ENCODE measurements at regions not wholly inside any gene's neighbourhood (a gene's known extent, or its start where the extent isn't known, plus 50 kb on each side); places are given as distances from the start of the nearest gene placed in this dataset.

DNA sequence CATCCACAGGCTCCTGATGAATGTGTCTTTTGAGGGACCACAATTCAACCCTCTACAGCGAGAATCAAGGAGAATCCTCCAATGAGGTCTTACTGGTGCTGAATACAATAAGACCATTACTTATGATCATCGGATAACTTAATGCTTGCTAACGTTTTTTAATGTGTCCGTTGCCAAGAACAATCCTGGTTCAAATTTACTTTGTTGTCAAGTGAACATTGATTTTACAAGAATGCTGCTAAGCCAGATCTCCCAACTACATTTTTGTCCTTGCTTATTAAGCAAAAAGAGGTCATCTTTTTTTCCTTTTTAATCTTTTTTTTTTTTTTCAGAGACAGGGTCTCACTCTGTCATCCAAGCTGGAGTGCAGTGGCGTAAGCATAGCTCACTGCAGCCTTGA is 93.7 kb downstream of the THNSL2 start:
- ChIA-PET POLR2A (no interaction called here), CTCF (no interaction called here)
- TF ChIP-seq TARDBP (IDR thresholded peaks at IDR 0.05), result no peak
- TF ChIP-seq, protein P1, sequence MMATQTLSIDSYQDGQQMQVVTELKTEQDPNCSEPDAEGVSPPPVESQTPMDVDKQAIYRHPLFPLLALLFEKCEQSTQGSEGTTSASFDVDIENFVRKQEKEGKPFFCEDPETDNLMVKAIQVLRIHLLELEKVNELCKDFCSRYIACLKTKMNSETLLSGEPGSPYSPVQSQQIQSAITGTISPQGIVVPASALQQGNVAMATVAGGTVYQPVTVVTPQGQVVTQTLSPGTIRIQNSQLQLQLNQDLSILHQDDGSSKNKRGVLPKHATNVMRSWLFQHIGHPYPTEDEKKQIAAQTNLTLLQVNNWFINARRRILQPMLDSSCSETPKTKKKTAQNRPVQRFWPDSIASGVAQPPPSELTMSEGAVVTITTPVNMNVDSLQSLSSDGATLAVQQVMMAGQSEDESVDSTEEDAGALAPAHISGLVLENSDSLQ (IDR thresholded peaks at IDR 0.05), result no peak
- no peak for TF ChIP-seq FOXA1 (IDR thresholded peaks at IDR 0.05)
- TF ChIP-seq SP1 (IDR thresholded peaks at IDR 0.05), result no peak
- no peak for TF ChIP-seq HDGF (IDR thresholded peaks at IDR 0.05; ENCODE audit: borderline replicate concordance)
- no peak for TF ChIP-seq ARNT (IDR thresholded peaks at IDR 0.05)
- DNase-seq (ENCODE audit: extremely low spot score), result no peak

DNA sequence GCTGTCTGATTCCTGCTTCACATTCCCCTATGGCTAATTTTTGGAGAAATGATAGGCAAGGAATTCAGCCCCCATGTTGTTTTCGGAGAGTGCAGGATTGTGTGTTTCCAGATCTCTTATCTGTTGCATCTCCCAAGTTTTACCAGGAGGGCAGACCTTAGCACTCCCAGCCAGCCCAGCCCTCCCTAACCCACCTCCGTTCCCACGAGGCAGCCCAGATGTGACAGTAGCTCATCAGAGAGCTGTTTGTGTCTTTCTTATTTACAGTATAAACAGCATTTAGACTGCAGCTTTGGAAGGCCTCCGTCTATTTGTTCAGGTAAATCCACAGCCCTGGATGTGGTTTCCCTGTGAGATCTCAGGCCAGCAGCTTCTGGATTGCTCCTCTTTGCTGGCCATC is 91.6 kb downstream of the THNSL2 start:
- DNase-seq (ENCODE audit: extremely low spot score), result no peak
- POLR2A ChIA-PET, result no interaction called here
- CTCF ChIA-PET, result no interaction called here
- TF ChIP-seq FOXM1 (IDR thresholded peaks at IDR 0.05; ENCODE audit: borderline replicate concordance), result no peak
- TF ChIP-seq BHLHE40 (IDR thresholded peaks at IDR 0.05; ENCODE audit: borderline replicate concordance), result no peak
- TF ChIP-seq NFRKB (IDR thresholded peaks at IDR 0.05), result no peak
- TF ChIP-seq ELF4 (IDR thresholded peaks at IDR 0.05), result no peak
- TF ChIP-seq ARNT (IDR thresholded peaks at IDR 0.05), result no peak
- no peak for TF ChIP-seq SUZ12 (IDR thresholded peaks at IDR 0.05)
- TF ChIP-seq HDGF (IDR thresholded peaks at IDR 0.05; ENCODE audit: borderline replicate concordance), result no peak
- TF ChIP-seq CTBP1 (IDR thresholded peaks at IDR 0.05; ENCODE audit: borderline replicate concordance), result no peak
- no peak for TF ChIP-seq FOXK2 (IDR thresholded peaks at IDR 0.05)
- TF ChIP-seq ZNF384 (IDR thresholded peaks at IDR 0.05), result no peak
- TF ChIP-seq, protein P1 (IDR thresholded peaks at IDR 0.05), result no peak
- TF ChIP-seq FOXA1 (IDR thresholded peaks at IDR 0.05), result no peak
- TF ChIP-seq L3MBTL2 (conservative IDR thresholded peaks at IDR 0.05), result no peak
- no peak for TF ChIP-seq LEF1 (IDR thresholded peaks at IDR 0.05; ENCODE audit: borderline replicate concordance)

DNA sequence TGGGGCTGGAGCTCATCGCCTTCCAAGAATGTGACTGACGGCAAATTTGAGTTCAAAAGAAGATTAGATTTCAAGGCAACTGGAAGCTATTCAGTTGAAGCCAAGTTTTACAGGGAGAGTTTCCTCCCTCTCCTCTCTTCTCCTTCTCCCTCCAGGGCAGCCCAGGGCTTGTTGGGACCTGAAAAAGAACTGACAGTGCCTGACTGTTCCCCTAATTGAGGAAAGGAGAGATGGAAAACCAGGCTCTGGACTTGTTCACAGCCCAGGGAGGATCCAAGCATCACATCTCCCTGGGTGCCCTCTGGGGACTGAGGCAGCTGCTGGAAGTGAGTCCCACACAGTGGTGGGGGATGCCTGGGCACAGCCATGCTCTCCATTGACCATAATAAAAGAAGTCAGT is 88.1 kb downstream of the THNSL2 start:
- no peak for TF ChIP-seq ELF4 (IDR thresholded peaks at IDR 0.05)
- POLR2A ChIA-PET, result no interaction called here
- no peak for DNase-seq (ENCODE audit: extremely low spot score)
- CTCF ChIA-PET, result no interaction called here

DNA sequence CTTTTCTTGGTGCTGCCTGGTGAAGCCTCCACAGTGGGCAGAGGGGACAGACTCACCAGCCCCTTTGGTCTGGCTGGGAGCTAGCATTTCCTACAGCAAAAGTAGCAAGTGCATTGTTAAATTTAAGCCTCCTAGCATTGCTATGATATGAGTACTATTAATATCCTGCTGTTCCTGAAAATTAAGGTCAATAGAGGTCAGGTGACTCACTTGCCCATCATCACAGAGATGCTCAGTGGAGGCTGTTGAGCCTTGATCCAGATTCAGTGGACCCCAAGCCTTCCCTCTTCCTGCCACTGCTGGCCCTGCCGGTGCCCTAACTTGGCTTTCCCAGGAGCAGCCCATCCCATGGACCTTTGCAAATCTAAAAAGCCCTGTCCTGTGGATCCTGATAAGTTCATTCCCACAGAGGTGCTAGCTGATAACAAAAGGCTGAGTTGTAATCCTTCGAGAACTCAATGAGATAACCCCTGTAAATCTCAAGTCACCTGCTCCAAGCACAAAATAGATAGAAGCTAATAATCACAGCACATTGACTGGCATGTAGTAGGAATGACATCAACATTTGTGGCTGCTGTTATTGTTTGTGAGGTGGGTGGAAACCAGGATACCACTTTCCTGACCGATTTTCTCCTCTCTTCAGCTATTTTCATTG is 84.4 kb downstream of the THNSL2 start:
- TF ChIP-seq SUZ12 (IDR thresholded peaks at IDR 0.05) (no peak), BHLHE40 (IDR thresholded peaks at IDR 0.05; ENCODE audit: borderline replicate concordance) (no peak), FOXA1 (IDR thresholded peaks at IDR 0.05) (no peak), HDGF (IDR thresholded peaks at IDR 0.05; ENCODE audit: borderline replicate concordance) (no peak), FOXK2 (IDR thresholded peaks at IDR 0.05) (no peak)
- ChIA-PET POLR2A (no interaction called here), CTCF (no interaction called here)
- no peak for DNase-seq (ENCODE audit: extremely low spot score)

DNA sequence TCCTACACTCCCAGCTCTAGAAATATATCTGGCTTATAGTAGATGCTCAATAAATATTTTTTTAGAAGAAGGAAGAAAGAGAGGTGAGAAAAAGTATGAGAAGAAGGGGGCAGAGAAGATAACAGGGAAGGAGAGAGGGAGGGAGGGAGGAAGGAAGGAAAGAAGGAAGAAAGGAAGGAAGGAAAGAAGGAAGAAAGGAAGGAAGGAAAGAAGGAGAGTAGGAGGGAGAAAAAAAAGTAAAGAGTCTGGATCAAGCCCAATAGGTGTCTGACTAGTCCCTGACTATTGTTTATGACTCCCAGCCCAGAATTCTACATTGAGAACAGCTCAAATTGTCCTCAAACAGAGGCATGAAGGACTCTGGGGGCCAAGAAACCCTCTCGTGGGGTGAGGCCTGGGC is 83.9 kb downstream of the THNSL2 start:
- CTCF ChIA-PET, result no interaction called here
- DNase-seq (ENCODE audit: extremely low spot score), result no peak

DNA sequence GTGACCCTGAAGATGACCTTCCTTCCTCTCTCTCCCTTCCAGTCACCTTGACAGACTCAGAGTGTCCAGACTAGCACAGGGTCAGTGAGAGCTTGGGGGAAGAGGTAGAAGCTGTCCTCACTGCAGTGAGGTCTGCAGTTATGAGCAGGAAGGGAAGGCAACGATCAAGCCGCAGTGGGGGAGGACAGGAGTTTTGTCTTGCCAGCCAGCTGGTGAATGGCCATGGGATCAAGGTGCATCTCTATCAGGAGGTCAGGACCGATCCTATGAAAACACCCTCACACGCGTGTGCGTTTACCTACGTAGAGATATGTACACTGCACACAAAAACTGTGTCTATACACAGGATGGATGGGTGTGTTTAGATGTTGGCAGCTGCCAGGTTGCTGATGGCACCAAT is 83.2 kb downstream of the THNSL2 start:
- TF ChIP-seq HDGF (IDR thresholded peaks at IDR 0.05; ENCODE audit: borderline replicate concordance), result no peak
- no peak for TF ChIP-seq L3MBTL2 (conservative IDR thresholded peaks at IDR 0.05)
- TF ChIP-seq SP1 (IDR thresholded peaks at IDR 0.05), result no peak
- TF ChIP-seq, protein P1 (IDR thresholded peaks at IDR 0.05), result no peak
- TF ChIP-seq ARNT (IDR thresholded peaks at IDR 0.05), result no peak
- POLR2A ChIA-PET, result no interaction called here
- no peak for DNase-seq (ENCODE audit: extremely low spot score)
- CTCF ChIA-PET, result no interaction called here

More for the DNA sequence above, 83.9 kb downstream of the THNSL2 start:
- POLR2A ChIA-PET, result no interaction called here
- TF ChIP-seq CTBP1 (IDR thresholded peaks at IDR 0.05; ENCODE audit: borderline replicate concordance) (no peak), ZNF384 (IDR thresholded peaks at IDR 0.05) (no peak), ELF4 (IDR thresholded peaks at IDR 0.05) (no peak)

DNA sequence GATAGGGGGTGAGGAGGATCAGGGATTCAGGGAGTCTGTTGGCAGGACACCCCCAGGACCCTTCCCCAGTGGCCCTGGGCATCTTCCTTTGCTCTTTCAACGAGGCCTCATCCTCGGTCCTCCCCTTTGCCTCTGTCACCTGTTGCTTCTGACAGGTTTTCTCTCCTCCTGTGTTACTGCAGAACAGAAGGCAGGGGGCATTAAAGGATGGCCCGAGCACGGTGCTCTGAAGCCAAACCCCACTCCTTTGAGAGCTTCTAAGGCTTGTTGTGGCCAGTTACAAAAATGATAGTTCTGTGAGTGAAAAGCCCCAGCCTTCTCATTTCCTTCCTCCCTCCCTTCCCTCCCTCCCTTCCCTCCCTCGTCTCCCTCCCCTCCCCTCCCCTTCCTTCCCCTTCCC is 82.5 kb downstream of the THNSL2 start:
- POLR2A ChIA-PET, result no interaction called here
- no peak for TF ChIP-seq NFRKB (IDR thresholded peaks at IDR 0.05)
- no peak for TF ChIP-seq BHLHE40 (IDR thresholded peaks at IDR 0.05; ENCODE audit: borderline replicate concordance)
- TF ChIP-seq FOXA1 (IDR thresholded peaks at IDR 0.05), result no peak
- no peak for TF ChIP-seq TARDBP (IDR thresholded peaks at IDR 0.05)
- no peak for TF ChIP-seq SP1 (IDR thresholded peaks at IDR 0.05)
- TF ChIP-seq SUZ12 (IDR thresholded peaks at IDR 0.05), result no peak
- TF ChIP-seq FOXK2 (IDR thresholded peaks at IDR 0.05), result no peak
- no peak for TF ChIP-seq HDGF (IDR thresholded peaks at IDR 0.05; ENCODE audit: borderline replicate concordance)
- DNase-seq (ENCODE audit: extremely low spot score), result no peak
- CTCF ChIA-PET, result no interaction called here

DNA sequence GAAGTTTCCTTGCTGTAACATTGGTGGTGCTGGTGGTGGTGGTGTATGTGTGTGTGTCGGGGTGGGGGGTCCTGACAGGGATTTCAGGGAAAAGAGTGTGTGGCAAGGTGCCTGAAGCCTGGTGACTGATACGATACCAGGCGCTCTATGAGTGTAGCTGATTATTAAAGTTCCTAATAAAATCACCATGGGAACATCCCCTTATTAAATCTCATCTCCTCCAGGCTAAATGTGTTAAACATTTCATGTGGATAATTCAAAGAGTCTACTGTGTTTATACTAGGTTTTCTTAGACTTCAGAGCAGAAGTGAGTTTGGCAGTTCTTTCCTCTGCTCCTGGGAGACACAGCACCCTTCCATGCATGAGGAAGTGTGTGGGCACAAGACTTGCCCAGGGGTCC is 82.0 kb downstream of the THNSL2 start:
- ChIA-PET POLR2A (no interaction called here), CTCF (interaction anchor here (0.6 kb wide), 1 partner anchor 13 kb away, joined by 7 read pairs; no protein-coding TSS in a partner anchor)
- DNase-seq (ENCODE audit: extremely low spot score), result no peak
- TF ChIP-seq BHLHE40 (IDR thresholded peaks at IDR 0.05; ENCODE audit: borderline replicate concordance), result no peak
- no peak for TF ChIP-seq ZNF384 (IDR thresholded peaks at IDR 0.05)
- no peak for TF ChIP-seq FOXM1 (IDR thresholded peaks at IDR 0.05; ENCODE audit: borderline replicate concordance)
- TF ChIP-seq LEF1 (IDR thresholded peaks at IDR 0.05; ENCODE audit: borderline replicate concordance), result no peak
- no peak for TF ChIP-seq TARDBP (IDR thresholded peaks at IDR 0.05)
- TF ChIP-seq FOXA1 (IDR thresholded peaks at IDR 0.05), result no peak
- no peak for TF ChIP-seq FOXK2 (IDR thresholded peaks at IDR 0.05)
- no peak for TF ChIP-seq SP1 (IDR thresholded peaks at IDR 0.05)
- no peak for TF ChIP-seq CTBP1 (IDR thresholded peaks at IDR 0.05; ENCODE audit: borderline replicate concordance)
- TF ChIP-seq, protein P1 (IDR thresholded peaks at IDR 0.05), result no peak
- no peak for TF ChIP-seq NFRKB (IDR thresholded peaks at IDR 0.05)
- no peak for TF ChIP-seq L3MBTL2 (conservative IDR thresholded peaks at IDR 0.05)
- TF ChIP-seq ELF4 (IDR thresholded peaks at IDR 0.05), result no peak
- no peak for TF ChIP-seq SUZ12 (IDR thresholded peaks at IDR 0.05)
- TF ChIP-seq HDGF (IDR thresholded peaks at IDR 0.05; ENCODE audit: borderline replicate concordance), result no peak
- no peak for TF ChIP-seq ARNT (IDR thresholded peaks at IDR 0.05)

All from HEK293T (cell line).